HUES48 (cell line): ENCODE measurements at regions not wholly inside any gene's neighbourhood (a gene's known extent, or its start where the extent isn't known, plus 50 kb on each side); places are given as distances from the start of the nearest gene placed in this dataset.

Experiments
- H3K27ac ChIP-seq: one replicate; pipeline ENCODE4 v1.7.0; 2013; ENCODE audit warnings: low read depth, low read length, inconsistent platforms
- H3K27me3 ChIP-seq: 2 replicates; pipeline ENCODE4 v1.6.1; 2013; ENCODE audit warnings: mild to moderate bottlenecking, low read length; ENCODE audit not compliant: control insufficient read depth, insufficient read depth
- H3K36me3 ChIP-seq: 2 replicates; pipeline ENCODE4 v1.6.1; 2013; ENCODE audit warnings: low read length; ENCODE audit not compliant: control insufficient read depth, insufficient read depth
- H3K4me1 ChIP-seq: 2 replicates; pipeline ENCODE4 v1.6.1; 2013; ENCODE audit warnings: mild to moderate bottlenecking, low read length; ENCODE audit not compliant: control insufficient read depth, insufficient read depth
- H3K4me3 ChIP-seq: 2 replicates; pipeline ENCODE4 v1.5.1; 2013; ENCODE audit warnings: mild to moderate bottlenecking, low read depth, low read length
- H3K9ac ChIP-seq: 2 replicates; pipeline ENCODE4 v1.6.1; 2013; ENCODE audit warnings: mild to moderate bottlenecking, low read depth, low read length, moderate library complexity
- H3K9me3 ChIP-seq: 2 replicates; pipeline ENCODE4 v1.6.1; 2013; ENCODE audit warnings: low read length; ENCODE audit not compliant: control insufficient read depth, insufficient read depth

DNA sequence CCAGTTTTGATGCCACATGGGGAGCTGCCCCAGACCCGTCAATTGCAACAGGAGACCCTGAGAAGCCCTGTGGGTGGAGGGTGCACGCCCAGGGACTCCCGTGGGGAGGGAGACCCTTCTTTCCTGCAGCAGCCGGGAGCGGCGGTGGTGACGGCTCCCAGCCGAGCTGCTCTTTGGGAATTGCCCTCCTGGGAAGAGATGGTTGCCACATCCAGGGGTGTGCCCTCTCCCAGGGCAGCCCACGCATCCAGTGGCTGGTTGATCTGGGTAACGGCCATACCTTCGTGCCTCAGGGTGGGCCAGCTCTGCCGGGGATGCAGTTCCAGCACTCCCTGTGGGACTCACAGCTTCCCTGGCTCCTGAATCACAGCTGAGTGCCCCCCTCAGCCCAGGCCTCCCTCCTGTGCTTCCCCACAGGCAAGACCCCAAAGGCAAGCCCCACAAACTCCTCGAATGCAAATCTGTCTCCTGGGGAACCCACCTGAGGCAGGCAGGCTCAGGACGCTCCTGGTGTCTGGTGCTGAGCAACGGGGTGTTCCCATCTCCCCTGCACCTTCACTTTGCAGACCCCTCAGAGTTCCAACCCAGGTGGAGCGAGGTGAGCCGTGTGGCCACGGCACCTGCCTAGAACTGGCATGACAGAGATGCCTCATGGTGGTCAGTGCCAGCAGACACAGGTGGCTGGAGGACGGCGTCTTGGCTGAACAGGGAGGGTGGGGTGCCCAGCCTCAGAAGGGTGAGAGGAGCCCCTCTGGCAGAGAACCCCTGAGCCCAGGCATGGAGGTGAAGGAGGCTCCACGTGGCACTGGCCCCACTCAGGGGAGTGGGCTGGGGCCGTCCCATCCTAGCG lies 1027.4 kb downstream of the BRD1 start:
- Histone ChIP-seq H3K4me3 (no peak overlapping the region), H3K4me1 (peaks cover 10% of the 10 kb centered on the region), H3K9ac (no peak overlapping the region), H3K9me3 (no peaks in the 10 kb centered on the region), H3K27ac (no peak overlapping the region), H3K27me3 (no peaks in the 10 kb centered on the region), H3K36me3 (no peaks in the 10 kb centered on the region)

DNA sequence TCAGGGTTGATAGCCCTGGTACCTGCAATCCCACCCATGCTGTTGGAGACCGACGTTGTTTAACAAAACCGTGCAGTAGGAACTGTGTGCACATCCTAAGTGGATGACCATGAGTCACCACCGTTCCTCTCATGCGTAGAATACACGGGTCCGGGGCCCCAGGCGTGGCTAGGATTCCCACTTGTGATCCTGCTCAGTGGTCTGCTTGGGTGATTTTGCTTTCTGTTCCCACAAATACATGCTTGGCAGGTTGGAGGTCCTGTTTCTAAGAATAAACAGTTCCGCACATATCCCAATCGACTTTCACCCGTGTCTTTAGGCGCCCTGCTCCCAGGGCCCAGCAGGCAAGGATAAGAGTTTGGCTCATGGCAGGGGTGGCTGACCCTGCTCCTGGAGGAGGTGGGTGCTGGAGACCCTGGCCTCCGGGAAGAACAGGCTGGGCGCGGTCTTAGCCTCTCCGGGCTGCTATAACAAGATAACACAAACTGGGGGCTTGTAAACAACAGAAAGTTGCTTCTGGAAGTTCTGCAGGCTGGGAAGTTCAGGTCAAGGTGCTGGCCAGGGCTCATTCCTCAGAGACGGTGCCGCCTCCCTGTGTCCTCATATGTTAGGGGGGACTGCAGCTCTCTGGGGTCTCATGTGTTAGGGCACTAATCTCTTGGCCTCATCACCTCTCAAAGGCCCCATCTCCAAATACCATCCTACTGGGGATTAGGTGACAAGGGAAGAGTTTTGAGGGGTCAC lies 1028.3 kb downstream of the BRD1 start:
- no peaks in the 10 kb centered on the region for H3K36me3 ChIP-seq

DNA sequence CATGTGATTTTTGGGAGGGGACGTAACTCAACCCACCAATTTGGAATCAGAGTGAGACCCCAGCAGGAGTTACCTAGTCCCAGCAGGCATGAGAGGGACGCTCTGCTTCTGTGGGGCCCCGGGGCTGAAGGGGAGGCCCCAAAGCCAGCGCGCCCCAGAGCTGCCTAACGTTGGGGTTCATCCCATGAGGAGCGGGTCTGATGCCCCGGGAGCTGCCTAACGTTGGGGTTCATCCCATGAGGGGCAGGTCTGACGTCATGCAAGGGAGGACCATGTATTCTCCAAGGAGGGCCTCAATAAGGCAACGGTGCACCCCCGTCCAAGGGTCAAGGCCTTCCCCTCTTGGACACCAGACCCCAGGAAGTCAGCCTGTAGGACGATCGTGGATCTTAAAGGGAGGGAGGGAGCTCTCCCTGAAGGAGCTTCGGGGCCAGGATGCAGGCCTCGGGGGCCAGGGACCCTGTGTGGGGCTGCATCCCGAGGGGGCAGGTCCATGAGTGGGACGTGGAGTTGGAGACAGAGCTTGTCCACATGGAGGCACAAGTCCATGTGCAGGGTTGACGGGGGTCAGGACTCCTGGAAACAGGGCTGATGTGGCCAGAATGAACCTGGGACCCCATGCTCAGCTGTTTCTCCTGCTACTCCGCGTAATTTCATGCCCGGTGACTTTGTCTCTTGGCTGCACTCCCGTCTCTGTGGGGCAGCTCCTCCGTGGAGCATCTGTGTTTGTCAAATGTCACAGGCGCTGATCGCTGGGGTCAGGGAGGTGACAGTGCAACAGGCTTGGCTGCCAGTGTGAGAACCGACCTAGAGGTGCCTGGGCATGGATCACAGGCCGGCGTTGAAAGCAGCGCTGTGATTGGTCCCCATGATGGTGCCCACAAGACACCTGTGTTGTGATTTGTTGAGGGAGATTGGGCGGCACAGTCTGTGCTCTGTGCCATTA lies 1029.1 kb downstream of the BRD1 start:
- Histone ChIP-seq H3K27ac (no peak overlapping the region), H3K9ac (no peak overlapping the region), H3K27me3 (no peaks in the 10 kb centered on the region), H3K36me3 (no peaks in the 10 kb centered on the region), H3K9me3 (no peaks in the 10 kb centered on the region), H3K4me3 (no peak overlapping the region), H3K4me1 (peaks cover 10% of the 10 kb centered on the region)

More for the DNA sequence above, 1028.3 kb downstream of the BRD1 start:
- Histone ChIP-seq H3K27ac (no peak overlapping the region), H3K4me1 (peaks cover 10% of the 10 kb centered on the region), H3K9me3 (no peaks in the 10 kb centered on the region), H3K4me3 (no peak overlapping the region), H3K9ac (no peak overlapping the region), H3K27me3 (no peaks in the 10 kb centered on the region)

DNA sequence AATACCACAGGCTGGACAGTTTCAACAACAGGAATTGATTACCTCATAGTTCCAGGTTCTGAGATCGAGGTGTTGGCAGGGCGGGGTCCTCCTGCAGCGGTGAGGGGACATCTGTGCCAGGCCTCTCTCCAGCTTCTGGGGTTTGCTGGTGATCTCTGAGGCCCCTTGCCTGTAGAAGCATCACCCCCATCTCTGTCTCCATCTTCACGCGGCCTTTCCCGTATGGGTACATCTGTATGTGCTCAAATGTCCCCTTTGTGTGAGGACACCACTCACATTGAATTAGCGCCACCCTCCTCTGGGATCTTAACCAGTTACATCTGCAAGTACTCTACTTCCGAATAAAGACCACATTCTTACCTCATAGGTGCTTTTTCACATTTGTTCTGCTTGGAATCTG lies 1029.9 kb downstream of the BRD1 start:
- no peak overlapping the region for H3K27ac ChIP-seq
- peaks cover 10% of the 10 kb centered on the region for H3K4me1 ChIP-seq
- H3K4me3 ChIP-seq: no peak overlapping the region
- no peaks in the 10 kb centered on the region for H3K27me3 ChIP-seq
- no peak overlapping the region for H3K9ac ChIP-seq
- H3K9me3 ChIP-seq: no peaks in the 10 kb centered on the region
- H3K36me3 ChIP-seq: no peaks in the 10 kb centered on the region

DNA sequence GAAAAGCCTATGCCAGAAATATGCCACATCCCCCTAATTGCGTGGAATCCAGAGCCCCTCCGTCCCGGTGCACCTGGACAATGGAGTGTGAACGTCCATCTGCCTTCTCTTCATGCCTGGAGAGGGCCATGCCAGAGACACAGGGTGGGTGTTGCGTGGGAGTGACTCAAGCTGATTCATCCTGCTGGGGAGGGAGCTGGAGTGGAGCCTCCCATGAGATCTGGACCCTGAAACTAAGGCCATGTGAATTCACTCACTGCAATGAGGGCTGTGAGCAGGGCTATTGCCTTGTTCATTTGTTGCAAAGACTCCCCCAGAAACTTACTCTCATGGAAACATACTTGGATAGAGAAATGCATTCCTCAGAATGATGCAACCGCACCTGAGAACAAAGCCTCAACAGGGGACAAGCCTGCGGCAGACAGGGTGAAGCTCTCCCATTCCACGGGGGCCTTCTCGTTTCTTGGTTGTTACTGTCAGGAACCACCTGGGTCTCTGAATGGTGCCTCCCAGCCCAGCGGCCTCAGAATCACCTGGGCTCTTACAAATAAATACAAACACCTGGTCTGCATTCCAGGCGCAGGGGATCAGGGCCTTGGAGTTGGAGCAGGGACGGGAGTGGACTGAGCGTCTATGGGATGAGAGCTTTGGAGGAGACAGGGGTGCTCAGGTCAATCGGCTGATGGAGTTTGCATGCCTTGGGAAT lies 1031.2 kb downstream of the BRD1 start:
- Histone ChIP-seq H3K27ac (peak overlapping the region; percentile 69), H3K4me1 (peaks cover 10% of the 10 kb centered on the region), H3K4me3 (no peak overlapping the region), H3K9ac (no peak overlapping the region), H3K36me3 (no peaks in the 10 kb centered on the region), H3K9me3 (no peaks in the 10 kb centered on the region), H3K27me3 (no peaks in the 10 kb centered on the region)

DNA sequence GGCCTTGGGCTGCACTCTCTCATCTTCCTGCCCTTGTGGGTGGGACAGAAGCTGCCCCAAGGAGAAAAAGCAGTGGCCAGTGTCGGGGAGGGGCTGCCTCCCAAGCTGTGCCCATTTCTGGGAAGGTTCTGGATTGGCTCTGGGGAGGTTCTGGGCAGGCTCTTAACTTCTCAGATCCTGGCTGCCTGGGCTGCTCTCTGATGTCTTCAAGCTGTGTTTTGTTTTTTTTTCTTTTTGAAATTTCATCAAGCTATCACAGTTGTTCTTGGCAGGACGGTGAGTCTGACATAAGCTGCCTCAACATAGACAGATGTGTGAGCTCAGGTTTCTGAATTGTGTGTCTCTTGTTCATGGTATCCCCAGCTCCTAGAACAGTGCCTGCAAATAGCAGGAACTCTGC lies 1032.0 kb downstream of the BRD1 start:
- no peak overlapping the region for H3K9ac ChIP-seq
- H3K27me3 ChIP-seq: no peaks in the 10 kb centered on the region
- no peak overlapping the region for H3K4me3 ChIP-seq
- H3K4me1 ChIP-seq: peaks cover 10% of the 10 kb centered on the region
- no peaks in the 10 kb centered on the region for H3K36me3 ChIP-seq
- no peak overlapping the region for H3K27ac ChIP-seq
- no peaks in the 10 kb centered on the region for H3K9me3 ChIP-seq

DNA sequence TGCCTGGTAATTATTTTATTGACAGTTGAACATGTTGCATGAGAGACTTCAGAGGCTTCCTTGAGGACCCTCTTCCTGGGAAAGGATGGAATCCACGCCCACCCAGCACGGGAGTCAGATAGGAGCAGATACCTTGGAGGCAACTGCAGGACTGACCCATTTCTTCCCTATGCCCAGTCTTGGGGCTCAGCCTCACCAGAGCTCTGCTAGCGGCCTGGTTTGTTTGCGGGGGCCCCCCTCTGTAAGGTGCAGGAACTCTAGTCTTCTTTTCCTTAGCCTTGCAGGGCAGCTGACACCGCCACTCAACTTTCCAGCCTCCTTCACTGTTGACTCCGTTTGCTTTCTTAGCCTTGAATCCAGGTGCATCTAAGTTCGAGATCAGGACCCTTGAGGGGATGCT lies 1032.8 kb downstream of the BRD1 start:
- H3K4me1 ChIP-seq: peaks cover 10% of the 10 kb centered on the region
- H3K27me3 ChIP-seq: no peaks in the 10 kb centered on the region
- H3K4me3 ChIP-seq: no peak overlapping the region

DNA sequence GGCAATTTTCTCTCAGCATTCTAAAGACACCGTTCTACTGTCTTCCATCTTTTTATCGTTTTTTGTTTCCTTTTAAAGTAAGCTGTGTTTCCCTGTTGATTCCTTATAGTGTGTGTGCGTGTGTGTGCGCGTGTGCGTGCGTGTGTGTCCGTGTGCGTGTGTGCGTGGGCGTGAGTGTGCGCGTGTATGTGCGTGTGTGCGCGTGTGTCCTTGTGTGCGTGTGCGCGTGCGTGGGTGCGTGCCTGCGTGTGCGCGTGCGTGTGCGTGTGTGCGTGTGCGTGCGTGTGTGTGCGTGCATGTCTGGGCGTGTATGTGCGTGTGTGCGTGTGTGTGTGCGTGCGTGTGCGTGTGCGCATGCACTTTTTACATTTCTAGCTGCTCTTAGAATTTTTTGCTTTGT lies 1033.7 kb downstream of the BRD1 start:
- H3K4me3 ChIP-seq: no peak overlapping the region
- no peak overlapping the region for H3K27ac ChIP-seq
- H3K4me1 ChIP-seq: peaks cover 10% of the 10 kb centered on the region
- no peak overlapping the region for H3K9ac ChIP-seq
- no peaks in the 10 kb centered on the region for H3K9me3 ChIP-seq
- H3K27me3 ChIP-seq: no peaks in the 10 kb centered on the region
- no peaks in the 10 kb centered on the region for H3K36me3 ChIP-seq

More for the DNA sequence above, 1032.8 kb downstream of the BRD1 start:
- Histone ChIP-seq H3K9ac (no peak overlapping the region), H3K9me3 (no peaks in the 10 kb centered on the region), H3K27ac (no peak overlapping the region), H3K36me3 (no peaks in the 10 kb centered on the region)

DNA sequence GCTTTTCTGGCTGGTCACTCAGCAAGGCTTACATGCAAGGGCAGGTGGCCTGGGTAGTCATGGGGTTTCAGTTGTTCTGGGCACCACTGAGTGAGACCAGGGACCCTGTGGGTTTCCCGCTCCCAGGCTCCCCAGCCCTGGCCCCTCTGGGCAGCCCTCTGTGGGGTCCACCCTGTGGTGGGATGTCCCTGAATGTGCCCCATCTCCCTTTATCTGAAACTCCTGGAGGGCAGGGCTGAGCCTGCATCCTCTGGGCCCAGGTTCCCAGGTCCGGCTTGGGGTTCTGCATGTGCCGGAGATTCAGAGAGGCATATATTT lies 1041.0 kb downstream of the BRD1 start:
- no peaks in the 10 kb centered on the region for H3K27me3 ChIP-seq
- no peak overlapping the region for H3K9ac ChIP-seq
- no peak overlapping the region for H3K27ac ChIP-seq
- peaks cover 2% of the 10 kb centered on the region; the same call in 1 of the 2 replicates for H3K9me3 ChIP-seq
- H3K4me1 ChIP-seq: peaks cover 12% of the 10 kb centered on the region
- no peak overlapping the region for H3K4me3 ChIP-seq
- H3K36me3 ChIP-seq: no peaks in the 10 kb centered on the region
